ENCODE measurements at regions not wholly inside any gene's neighbourhood (a gene's known extent, or its start where the extent isn't known, plus 50 kb on each side); places are given as distances from the start of the nearest gene placed in this dataset.

- Histone ChIP-seq H3K27me3 (ENCODE audit: control insufficient read depth in 4 of 4, insufficient read depth in 4 of 4, low read length in 3 of 4) (no peaks in the 10 kb centered on the region), H3K4me1 (ENCODE audit: control insufficient read depth in 4 of 4, insufficient read depth in 4 of 4, low read length in 3 of 4) (peaks cover 0 to 3% (median 0%) of the 10 kb centered on the region in 4 donors), H3K4me3 (ENCODE audit: low read depth in 1 of 3, low read length in 3 of 3) (no peak overlapping the region), H3K9ac (ENCODE audit: low read depth in 1 of 2, low read length in 2 of 2) (no peak overlapping the region), H3K27ac (ENCODE audit: low read depth in 1 of 2, low read length in 2 of 2) (no peak overlapping the region), H3K9me3 (ENCODE audit: control insufficient read depth in 4 of 4, low read length in 3 of 4) (no peaks in the 10 kb centered on the region), H3K36me3 (ENCODE audit: control insufficient read depth in 4 of 4, insufficient read depth in 3 of 4, low read depth in 1 of 4, low read length in 3 of 4) (no peaks in the 10 kb centered on the region)
- DNase-seq (ENCODE audit: low spot score) = no peak
- TF ChIP-seq JUND (IDR thresholded peaks at IDR 0.05) = no peak
- TF ChIP-seq RAD21 (IDR thresholded peaks at IDR 0.05) = no peak
- no peak for TF ChIP-seq NR2F2 (IDR thresholded peaks at IDR 0.05)
- TF ChIP-seq, protein P1, sequence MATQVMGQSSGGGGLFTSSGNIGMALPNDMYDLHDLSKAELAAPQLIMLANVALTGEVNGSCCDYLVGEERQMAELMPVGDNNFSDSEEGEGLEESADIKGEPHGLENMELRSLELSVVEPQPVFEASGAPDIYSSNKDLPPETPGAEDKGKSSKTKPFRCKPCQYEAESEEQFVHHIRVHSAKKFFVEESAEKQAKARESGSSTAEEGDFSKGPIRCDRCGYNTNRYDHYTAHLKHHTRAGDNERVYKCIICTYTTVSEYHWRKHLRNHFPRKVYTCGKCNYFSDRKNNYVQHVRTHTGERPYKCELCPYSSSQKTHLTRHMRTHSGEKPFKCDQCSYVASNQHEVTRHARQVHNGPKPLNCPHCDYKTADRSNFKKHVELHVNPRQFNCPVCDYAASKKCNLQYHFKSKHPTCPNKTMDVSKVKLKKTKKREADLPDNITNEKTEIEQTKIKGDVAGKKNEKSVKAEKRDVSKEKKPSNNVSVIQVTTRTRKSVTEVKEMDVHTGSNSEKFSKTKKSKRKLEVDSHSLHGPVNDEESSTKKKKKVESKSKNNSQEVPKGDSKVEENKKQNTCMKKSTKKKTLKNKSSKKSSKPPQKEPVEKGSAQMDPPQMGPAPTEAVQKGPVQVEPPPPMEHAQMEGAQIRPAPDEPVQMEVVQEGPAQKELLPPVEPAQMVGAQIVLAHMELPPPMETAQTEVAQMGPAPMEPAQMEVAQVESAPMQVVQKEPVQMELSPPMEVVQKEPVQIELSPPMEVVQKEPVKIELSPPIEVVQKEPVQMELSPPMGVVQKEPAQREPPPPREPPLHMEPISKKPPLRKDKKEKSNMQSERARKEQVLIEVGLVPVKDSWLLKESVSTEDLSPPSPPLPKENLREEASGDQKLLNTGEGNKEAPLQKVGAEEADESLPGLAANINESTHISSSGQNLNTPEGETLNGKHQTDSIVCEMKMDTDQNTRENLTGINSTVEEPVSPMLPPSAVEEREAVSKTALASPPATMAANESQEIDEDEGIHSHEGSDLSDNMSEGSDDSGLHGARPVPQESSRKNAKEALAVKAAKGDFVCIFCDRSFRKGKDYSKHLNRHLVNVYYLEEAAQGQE (IDR thresholded peaks at IDR 0.05) = no peak
- TF ChIP-seq FOXA1 (IDR thresholded peaks at IDR 0.05) = no peak
- TF ChIP-seq, protein P2, sequence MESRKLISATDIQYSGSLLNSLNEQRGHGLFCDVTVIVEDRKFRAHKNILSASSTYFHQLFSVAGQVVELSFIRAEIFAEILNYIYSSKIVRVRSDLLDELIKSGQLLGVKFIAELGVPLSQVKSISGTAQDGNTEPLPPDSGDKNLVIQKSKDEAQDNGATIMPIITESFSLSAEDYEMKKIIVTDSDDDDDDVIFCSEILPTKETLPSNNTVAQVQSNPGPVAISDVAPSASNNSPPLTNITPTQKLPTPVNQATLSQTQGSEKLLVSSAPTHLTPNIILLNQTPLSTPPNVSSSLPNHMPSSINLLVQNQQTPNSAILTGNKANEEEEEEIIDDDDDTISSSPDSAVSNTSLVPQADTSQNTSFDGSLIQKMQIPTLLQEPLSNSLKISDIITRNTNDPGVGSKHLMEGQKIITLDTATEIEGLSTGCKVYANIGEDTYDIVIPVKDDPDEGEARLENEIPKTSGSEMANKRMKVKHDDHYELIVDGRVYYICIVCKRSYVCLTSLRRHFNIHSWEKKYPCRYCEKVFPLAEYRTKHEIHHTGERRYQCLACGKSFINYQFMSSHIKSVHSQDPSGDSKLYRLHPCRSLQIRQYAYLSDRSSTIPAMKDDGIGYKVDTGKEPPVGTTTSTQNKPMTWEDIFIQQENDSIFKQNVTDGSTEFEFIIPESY (IDR thresholded peaks at IDR 0.05) = no peak
- no peak for TF ChIP-seq EGR1 (IDR thresholded peaks at IDR 0.05; ENCODE audit: low read depth in 2 of 2)
- no peak for TF ChIP-seq RXRA (IDR thresholded peaks at IDR 0.05)
- TF ChIP-seq, protein P3, sequence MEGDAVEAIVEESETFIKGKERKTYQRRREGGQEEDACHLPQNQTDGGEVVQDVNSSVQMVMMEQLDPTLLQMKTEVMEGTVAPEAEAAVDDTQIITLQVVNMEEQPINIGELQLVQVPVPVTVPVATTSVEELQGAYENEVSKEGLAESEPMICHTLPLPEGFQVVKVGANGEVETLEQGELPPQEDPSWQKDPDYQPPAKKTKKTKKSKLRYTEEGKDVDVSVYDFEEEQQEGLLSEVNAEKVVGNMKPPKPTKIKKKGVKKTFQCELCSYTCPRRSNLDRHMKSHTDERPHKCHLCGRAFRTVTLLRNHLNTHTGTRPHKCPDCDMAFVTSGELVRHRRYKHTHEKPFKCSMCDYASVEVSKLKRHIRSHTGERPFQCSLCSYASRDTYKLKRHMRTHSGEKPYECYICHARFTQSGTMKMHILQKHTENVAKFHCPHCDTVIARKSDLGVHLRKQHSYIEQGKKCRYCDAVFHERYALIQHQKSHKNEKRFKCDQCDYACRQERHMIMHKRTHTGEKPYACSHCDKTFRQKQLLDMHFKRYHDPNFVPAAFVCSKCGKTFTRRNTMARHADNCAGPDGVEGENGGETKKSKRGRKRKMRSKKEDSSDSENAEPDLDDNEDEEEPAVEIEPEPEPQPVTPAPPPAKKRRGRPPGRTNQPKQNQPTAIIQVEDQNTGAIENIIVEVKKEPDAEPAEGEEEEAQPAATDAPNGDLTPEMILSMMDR (IDR thresholded peaks at IDR 0.05; ENCODE audit: low read depth, low read length, missing input control) = no peak
- no peak for TF ChIP-seq TAF1 (conservative IDR thresholded peaks at IDR 0.05)
- TF ChIP-seq SP1 (IDR thresholded peaks at IDR 0.05) = no peak
- TF ChIP-seq, protein P4, sequence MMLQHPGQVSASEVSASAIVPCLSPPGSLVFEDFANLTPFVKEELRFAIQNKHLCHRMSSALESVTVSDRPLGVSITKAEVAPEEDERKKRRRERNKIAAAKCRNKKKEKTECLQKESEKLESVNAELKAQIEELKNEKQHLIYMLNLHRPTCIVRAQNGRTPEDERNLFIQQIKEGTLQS (IDR thresholded peaks at IDR 0.05) = no peak
- no peak for TF ChIP-seq HNF4A (conservative IDR thresholded peaks at IDR 0.05)
Observed at GRCh38 chr2:18861951-18862350, 272.6 kb upstream of the NT5C1B start.

GRCh38 chr2:18860179-18860578, 270.8 kb upstream of the NT5C1B start:
- no peak for DNase-seq (ENCODE audit: low spot score)
- Histone ChIP-seq H3K4me3 (ENCODE audit: low read depth in 1 of 3, low read length in 3 of 3) (no peak overlapping the region), H3K36me3 (ENCODE audit: control insufficient read depth in 4 of 4, insufficient read depth in 3 of 4, low read depth in 1 of 4, low read length in 3 of 4) (no peaks in the 10 kb centered on the region), H3K27ac (ENCODE audit: low read depth in 1 of 2, low read length in 2 of 2) (no peak overlapping the region), H3K9me3 (ENCODE audit: control insufficient read depth in 4 of 4, low read length in 3 of 4) (no peaks in the 10 kb centered on the region), H3K4me1 (ENCODE audit: control insufficient read depth in 4 of 4, insufficient read depth in 4 of 4, low read length in 3 of 4) (no peaks in the 10 kb centered on the region), H3K27me3 (ENCODE audit: control insufficient read depth in 4 of 4, insufficient read depth in 4 of 4, low read length in 3 of 4) (no peaks in the 10 kb centered on the region), H3K9ac (ENCODE audit: low read depth in 1 of 2, low read length in 2 of 2) (no peak overlapping the region)
- TF ChIP-seq TAF1 (conservative IDR thresholded peaks at IDR 0.05) (no peak), YY1 (IDR thresholded peaks at IDR 0.05) (no peak), RXRA (IDR thresholded peaks at IDR 0.05) (no peak), FOXA1 (IDR thresholded peaks at IDR 0.05) (no peak), HNF4G (IDR thresholded peaks at IDR 0.05) (no peak), GABPA (IDR thresholded peaks at IDR 0.05 in 1 of 2, conservative IDR thresholded peaks at IDR 0.05 in 1 of 2) (no peak), SP1 (IDR thresholded peaks at IDR 0.05) (no peak), HNF4A (conservative IDR thresholded peaks at IDR 0.05) (no peak)
- TF ChIP-seq, protein P4 (IDR thresholded peaks at IDR 0.05) = no peak
- TF ChIP-seq, protein P2 (IDR thresholded peaks at IDR 0.05) = no peak
- TF ChIP-seq, protein P1 (IDR thresholded peaks at IDR 0.05) = no peak

Measured in liver (tissue), 7 donors.